GM19351 (cell line): ENCODE measurements at regions not wholly inside any gene's neighbourhood (a gene's known extent, or its start where the extent isn't known, plus 50 kb on each side); places are given as distances from the start of the nearest gene placed in this dataset.
"Not testable (repeated sequence)": the region's sequence is repeated elsewhere in the genome, so short reads cannot be mapped to it uniquely, and the experiment has no call there.

Experiments used
- ATAC-seq: cut with Tn5 transposase; IDR thresholded peaks from one replicate; pipeline ENCODE4 v1.9.1; 2021; ENCODE audit warnings: mild to moderate bottlenecking, moderate library complexity; ENCODE audit not compliant: unreplicated experiment

GRCh38 chr13:82129281-82129680 lies 1753.0 kb downstream of the SLITRK1 start:
- no peak for ATAC-seq

GRCh38 chr13:82118589-82118988 lies 1763.7 kb downstream of the SLITRK1 start:
- no peak for ATAC-seq

GRCh38 chr13:82116422-82116989 lies 1765.8 kb downstream of the SLITRK1 start:
- no peak for ATAC-seq

GRCh38 chr13:82115391-82115790 lies 1766.9 kb downstream of the SLITRK1 start:
- ATAC-seq: no peak

- ATAC-seq: no peak
Observed at GRCh38 chr13:82096256-82096655, 1755.3 kb upstream of the SPRY2 start.

GRCh38 chr13:82092312-82092711 lies 1751.4 kb upstream of the SPRY2 start:
- no peak for ATAC-seq

- ATAC-seq: no peak
Observed at GRCh38 chr13:82088781-82089180, 1747.9 kb upstream of the SPRY2 start.

- no peak for ATAC-seq
Observed at GRCh38 chr13:82076496-82076895, 1735.6 kb upstream of the SPRY2 start.

GRCh38 chr13:82070416-82070815 lies 1729.5 kb upstream of the SPRY2 start:
- no peak for ATAC-seq

- ATAC-seq: no peak
Observed at GRCh38 chr13:82062772-82063171, 1721.8 kb upstream of the SPRY2 start.

- ATAC-seq: no peak
Observed at GRCh38 chr13:82058364-82058763, 1717.4 kb upstream of the SPRY2 start.

- ATAC-seq: not testable (repeated sequence)
Observed at GRCh38 chr13:82045316-82045715, 1704.4 kb upstream of the SPRY2 start.

- ATAC-seq: no peak
Observed at GRCh38 chr13:82036602-82037001, 1695.7 kb upstream of the SPRY2 start.

- ATAC-seq: no peak
Observed at GRCh38 chr13:82011355-82011754, 1670.4 kb upstream of the SPRY2 start.

- no peak for ATAC-seq
Observed at GRCh38 chr13:82010780-82011179, 1669.9 kb upstream of the SPRY2 start.

- ATAC-seq: no peak
Observed at GRCh38 chr13:82002710-82003109, 1661.8 kb upstream of the SPRY2 start.

- ATAC-seq: no peak
Observed at GRCh38 chr13:81995316-81995715, 1654.4 kb upstream of the SPRY2 start.

GRCh38 chr13:81990652-81991051 lies 1649.7 kb upstream of the SPRY2 start:
- no peak for ATAC-seq

GRCh38 chr13:81988567-81988966 lies 1647.6 kb upstream of the SPRY2 start:
- ATAC-seq: no peak

- ATAC-seq: no peak
Observed at GRCh38 chr13:81987677-81988357, 1646.9 kb upstream of the SPRY2 start.

GRCh38 chr13:81987159-81987558 lies 1646.2 kb upstream of the SPRY2 start:
- no peak for ATAC-seq

- ATAC-seq: no peak
Observed at GRCh38 chr13:81986308-81986707, 1645.4 kb upstream of the SPRY2 start.

- ATAC-seq: no peak
Observed at GRCh38 chr13:81957121-81957520, 1616.2 kb upstream of the SPRY2 start.
